NCI-H748 (cell line): ENCODE measurements at regions not wholly inside any gene's neighbourhood (a gene's known extent, or its start where the extent isn't known, plus 50 kb on each side); places are given as distances from the start of the nearest gene placed in this dataset.
"Not testable (repeated sequence)": the region's sequence is repeated elsewhere in the genome, so short reads cannot be mapped to it uniquely, and the experiment has no call there.

Source experiments
- DNase-seq: peaks from one replicate; lab custom pipeline; 2025; ENCODE audit not compliant: unreplicated experiment; lab: John Stamatoyannopoulos, UW

- no peak for DNase-seq
Measured at GRCh38 chr1:102535829-102536505, 539.2 kb upstream of the OLFM3 start.

GRCh38 chr1:102531036-102531435 lies 534.3 kb upstream of the OLFM3 start:
- DNase-seq: no peak

- DNase-seq: no peak
Measured at GRCh38 chr1:102529446-102529845, 532.7 kb upstream of the OLFM3 start.

- DNase-seq: no peak
Measured at GRCh38 chr1:102500758-102501157, 504.0 kb upstream of the OLFM3 start.

GRCh38 chr1:102498929-102499328 lies 502.2 kb upstream of the OLFM3 start:
- DNase-seq: no peak

GRCh38 chr1:102497810-102498209 lies 501.1 kb upstream of the OLFM3 start:
- peak; percentile 29 for DNase-seq

GRCh38 chr1:102472520-102472919 lies 475.8 kb upstream of the OLFM3 start:
- no peak for DNase-seq

GRCh38 chr1:102470767-102471166 lies 474.0 kb upstream of the OLFM3 start:
- DNase-seq: no peak

- DNase-seq: no peak
Measured at GRCh38 chr1:102466487-102466886, 469.8 kb upstream of the OLFM3 start.

- DNase-seq: no peak
Measured at GRCh38 chr1:102463328-102463727, 466.6 kb upstream of the OLFM3 start.

GRCh38 chr1:102442317-102442716 lies 445.6 kb upstream of the OLFM3 start:
- not testable (repeated sequence) for DNase-seq

GRCh38 chr1:102435483-102435882 lies 438.8 kb upstream of the OLFM3 start:
- no peak for DNase-seq

GRCh38 chr1:102434421-102434820 lies 437.7 kb upstream of the OLFM3 start:
- peak; percentile 61 for DNase-seq

- DNase-seq: no peak
Measured at GRCh38 chr1:102431253-102431652, 434.5 kb upstream of the OLFM3 start.

- DNase-seq: no peak
Measured at GRCh38 chr1:102420034-102420433, 423.3 kb upstream of the OLFM3 start.
